BLaER1 (cell line): ENCODE measurements at regions not wholly inside any gene's neighbourhood (a gene's known extent, or its start where the extent isn't known, plus 50 kb on each side); places are given as distances from the start of the nearest gene placed in this dataset.
A peak's percentile ranks its signal among the peaks of the same experiment; 100 is the strongest.

Experiments used
- H3K27ac ChIP-seq: shearing (Covaris generic); formaldehyde crosslinking; 2 replicates; pipeline ENCODE4 v1.8.1; 2022
- H3K27me3 ChIP-seq: shearing (Covaris generic); formaldehyde crosslinking; 2 replicates; pipeline ENCODE4 v1.8.1; 2022
- H3K36me3 ChIP-seq: shearing (Covaris generic); formaldehyde crosslinking; 2 replicates; pipeline ENCODE4 v1.8.1; 2022
- H3K4me1 ChIP-seq: shearing (Covaris generic); formaldehyde crosslinking; 2 replicates; pipeline ENCODE4 v1.8.1; 2022
- H3K4me2 ChIP-seq: shearing (Covaris generic); formaldehyde crosslinking; 2 replicates; pipeline ENCODE4 v1.8.1; 2022
- H3K4me3 ChIP-seq: shearing (Covaris generic); formaldehyde crosslinking; 2 replicates; pipeline ENCODE4 v1.8.1; 2022
- H3K9ac ChIP-seq: shearing (Covaris generic); formaldehyde crosslinking; 2 replicates; pipeline ENCODE4 v1.8.1; 2022
- H3K9me3 ChIP-seq: shearing (Covaris generic); formaldehyde crosslinking; 2 replicates; pipeline ENCODE4 v1.8.1; 2022
- H4K20me1 ChIP-seq: shearing (Covaris generic); formaldehyde crosslinking; 2 replicates; pipeline ENCODE4 v1.8.1; 2022
- Cebpa-rat ChIP-seq: shearing (Covaris generic); IDR thresholded peaks from 2 replicates; pipeline ENCODE4 v1.8.1; 2022

GRCh38 chr10:89829262-89829886 is 128.0 kb downstream of the KIF20B start:
- Histone ChIP-seq H3K9ac (no peak overlapping the region), H3K27ac (no peak overlapping the region), H3K27me3 (no peaks in the 10 kb centered on the region), H3K9me3 (peaks cover 24% of the 10 kb centered on the region), H3K4me3 (no peak overlapping the region), H3K4me2 (no peak overlapping the region), H3K36me3 (no peaks in the 10 kb centered on the region), H4K20me1 (no peaks in the 10 kb centered on the region), H3K4me1 (no peaks in the 10 kb centered on the region)
- TF ChIP-seq Cebpa-rat = no peak

GRCh38 chr10:89829887-89830269 is 128.5 kb downstream of the KIF20B start:
- Histone ChIP-seq H3K36me3 (no peaks in the 10 kb centered on the region), H3K27me3 (no peaks in the 10 kb centered on the region), H3K9me3 (peaks cover 24% of the 10 kb centered on the region), H3K4me3 (no peak overlapping the region), H3K4me2 (no peak overlapping the region), H3K9ac (no peak overlapping the region), H3K27ac (no peak overlapping the region), H3K4me1 (no peaks in the 10 kb centered on the region), H4K20me1 (no peaks in the 10 kb centered on the region)
- TF ChIP-seq Cebpa-rat = no peak

DNA sequence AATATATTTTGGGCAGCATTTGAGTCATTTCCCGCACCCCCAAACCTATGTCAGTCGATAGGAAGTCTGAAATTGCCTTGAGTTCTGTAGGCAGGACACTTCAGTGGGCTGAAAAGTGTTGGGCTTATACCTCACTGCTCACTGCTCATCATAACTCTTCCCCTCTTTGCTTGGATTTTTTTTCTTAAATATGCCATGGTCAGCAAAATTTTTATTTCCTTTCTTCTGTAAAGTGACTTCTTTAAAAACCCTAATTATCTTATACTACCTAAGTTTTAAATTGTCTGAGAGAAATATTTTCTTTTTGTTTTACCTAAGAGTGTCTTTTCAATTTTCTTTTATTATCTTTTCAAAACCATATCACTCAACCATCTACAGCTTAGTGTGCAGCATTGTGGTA is 129.2 kb downstream of the KIF20B start:
- H3K27me3 ChIP-seq = peaks cover under 1% of the 10 kb centered on the region; the same call in 1 of the 2 replicates
- no peaks in the 10 kb centered on the region for H4K20me1 ChIP-seq
- H3K4me1 ChIP-seq = no peaks in the 10 kb centered on the region
- no peaks in the 10 kb centered on the region for H3K36me3 ChIP-seq
- no peak overlapping the region for H3K9ac ChIP-seq
- H3K9me3 ChIP-seq = peaks cover 24% of the 10 kb centered on the region
- H3K4me2 ChIP-seq = no peak overlapping the region
- H3K27ac ChIP-seq = no peak overlapping the region
- no peak overlapping the region for H3K4me3 ChIP-seq
- TF ChIP-seq Cebpa-rat = no peak

DNA sequence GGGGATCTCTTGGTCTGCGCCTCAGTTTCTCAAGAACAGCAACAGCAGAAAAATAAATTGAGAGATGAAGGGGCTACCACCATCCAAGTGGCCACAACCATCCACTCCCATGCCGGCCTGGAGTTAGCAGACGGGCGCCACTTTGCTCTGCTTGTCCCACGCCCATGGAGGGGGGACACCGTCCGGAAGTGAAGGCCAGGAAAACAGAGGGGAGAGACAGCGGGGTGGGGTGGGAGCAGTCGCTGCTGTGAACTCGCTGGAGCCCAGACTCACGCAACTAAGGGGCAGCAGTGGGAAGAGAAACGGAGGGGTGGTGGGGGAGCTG is 135.4 kb downstream of the KIF20B start:
- Histone ChIP-seq H3K4me2 (peak overlapping the region; percentile 84), H3K36me3 (no peaks in the 10 kb centered on the region), H3K9me3 (peaks cover 47% of the 10 kb centered on the region), H3K9ac (peak overlapping the region; percentile 81), H4K20me1 (no peaks in the 10 kb centered on the region), H3K4me3 (peak overlapping the region; percentile 68), H3K27ac (peak overlapping the region; percentile 87), H3K27me3 (peaks cover 36% of the 10 kb centered on the region), H3K4me1 (peaks cover 4% of the 10 kb centered on the region; the same call in 1 of the 2 replicates)
- TF ChIP-seq Cebpa-rat = no peak

- Histone ChIP-seq H3K9me3 (peaks cover 45% of the 10 kb centered on the region), H3K4me2 (peak overlapping the region; percentile 84), H3K4me3 (peak overlapping the region; percentile 68), H3K4me1 (peaks cover 4% of the 10 kb centered on the region; the same call in 1 of the 2 replicates), H3K27ac (peak overlapping the region; percentile 87), H4K20me1 (no peaks in the 10 kb centered on the region), H3K36me3 (no peaks in the 10 kb centered on the region), H3K27me3 (peaks cover 36% of the 10 kb centered on the region), H3K9ac (peak overlapping the region; percentile 81)
- TF ChIP-seq Cebpa-rat = no peak
Observed at GRCh38 chr10:89837165-89838043, 136.0 kb downstream of the KIF20B start.

- H4K20me1 ChIP-seq = no peaks in the 10 kb centered on the region
- peak overlapping the region; percentile 87 for H3K27ac ChIP-seq
- H3K9me3 ChIP-seq = peaks cover 41% of the 10 kb centered on the region
- peak overlapping the region; percentile 68 for H3K4me3 ChIP-seq
- H3K4me1 ChIP-seq = peaks cover 4% of the 10 kb centered on the region; the same call in 1 of the 2 replicates
- TF ChIP-seq Cebpa-rat = no peak
- peaks cover 36% of the 10 kb centered on the region for H3K27me3 ChIP-seq
- peak overlapping the region; percentile 84 for H3K4me2 ChIP-seq
- peak overlapping the region; percentile 81 for H3K9ac ChIP-seq
- no peaks in the 10 kb centered on the region for H3K36me3 ChIP-seq
Observed at GRCh38 chr10:89838044-89838615, 136.7 kb downstream of the KIF20B start.

DNA sequence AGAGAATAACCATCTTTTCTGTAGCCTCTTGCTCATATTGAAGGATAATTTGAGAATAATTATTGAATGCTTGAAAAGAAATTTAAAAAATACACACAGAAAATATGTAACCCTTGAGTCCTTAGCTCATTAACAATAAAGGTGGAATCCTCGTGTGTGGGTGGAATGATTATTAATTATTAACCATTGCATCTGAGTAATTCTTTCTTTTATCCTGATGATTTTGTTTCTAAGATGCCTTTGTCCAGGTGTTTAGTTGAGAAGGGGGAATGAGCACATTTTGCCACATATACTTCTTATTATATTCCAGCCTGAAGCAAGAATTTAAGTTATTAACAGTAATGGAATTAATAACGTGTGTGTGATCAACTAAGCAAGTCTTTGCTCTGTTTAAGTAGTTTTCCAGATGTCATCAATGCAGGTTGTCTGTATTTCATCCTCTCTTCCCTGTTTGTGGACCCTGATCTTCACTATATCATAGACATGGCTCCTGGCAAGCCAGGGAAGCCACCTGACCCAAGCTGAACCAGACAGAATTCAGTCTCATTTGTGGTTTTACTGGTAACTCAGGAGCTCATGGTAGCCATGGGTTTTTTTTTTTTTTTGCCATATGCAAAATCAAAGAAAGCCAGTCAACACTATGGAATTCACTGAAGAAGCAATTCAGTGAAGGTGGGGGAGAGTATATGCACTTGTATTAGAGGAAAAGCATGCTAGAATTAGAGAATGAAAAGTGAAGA is 144.3 kb downstream of the KIF20B start:
- no peak overlapping the region for H3K4me2 ChIP-seq
- no peaks in the 10 kb centered on the region for H3K36me3 ChIP-seq
- no peak for TF ChIP-seq Cebpa-rat
- H3K4me1 ChIP-seq = no peaks in the 10 kb centered on the region
- peaks cover 11% of the 10 kb centered on the region; the same call in 1 of the 2 replicates for H3K9me3 ChIP-seq
- no peak overlapping the region for H3K4me3 ChIP-seq
- H3K27me3 ChIP-seq = no peaks in the 10 kb centered on the region
- H3K9ac ChIP-seq = no peak overlapping the region
- H4K20me1 ChIP-seq = no peaks in the 10 kb centered on the region
- no peak overlapping the region for H3K27ac ChIP-seq

- H4K20me1 ChIP-seq = no peaks in the 10 kb centered on the region
- H3K27me3 ChIP-seq = no peaks in the 10 kb centered on the region
- H3K36me3 ChIP-seq = no peaks in the 10 kb centered on the region
- peaks cover 11% of the 10 kb centered on the region; the same call in 1 of the 2 replicates for H3K9me3 ChIP-seq
- no peak overlapping the region for H3K4me2 ChIP-seq
- no peak for TF ChIP-seq Cebpa-rat
- no peaks in the 10 kb centered on the region for H3K4me1 ChIP-seq
- H3K9ac ChIP-seq = no peak overlapping the region
- no peak overlapping the region for H3K27ac ChIP-seq
- no peak overlapping the region for H3K4me3 ChIP-seq
Observed at GRCh38 chr10:89846281-89846630, 144.9 kb downstream of the KIF20B start.

- H3K27ac ChIP-seq = no peak overlapping the region
- no peaks in the 10 kb centered on the region for H3K36me3 ChIP-seq
- no peak overlapping the region for H3K9ac ChIP-seq
- H4K20me1 ChIP-seq = no peaks in the 10 kb centered on the region
- H3K4me2 ChIP-seq = no peak overlapping the region
- H3K9me3 ChIP-seq = peaks cover 7% of the 10 kb centered on the region; the same call in 1 of the 2 replicates
- TF ChIP-seq Cebpa-rat = no peak
- no peak overlapping the region for H3K4me3 ChIP-seq
- no peaks in the 10 kb centered on the region for H3K4me1 ChIP-seq
- no peaks in the 10 kb centered on the region for H3K27me3 ChIP-seq
Observed at GRCh38 chr10:89846786-89847185, 145.4 kb downstream of the KIF20B start.

GRCh38 chr10:89852872-89853271 is 151.5 kb downstream of the KIF20B start:
- H3K4me2 ChIP-seq = no peak overlapping the region
- no peaks in the 10 kb centered on the region for H3K4me1 ChIP-seq
- H3K27ac ChIP-seq = no peak overlapping the region
- no peak overlapping the region for H3K4me3 ChIP-seq
- H3K27me3 ChIP-seq = no peaks in the 10 kb centered on the region
- H3K9me3 ChIP-seq = no peaks in the 10 kb centered on the region
- H3K36me3 ChIP-seq = no peaks in the 10 kb centered on the region
- H4K20me1 ChIP-seq = no peaks in the 10 kb centered on the region
- no peak for TF ChIP-seq Cebpa-rat
- H3K9ac ChIP-seq = no peak overlapping the region
